H1 (cell line): ENCODE measurements at regions not wholly inside any gene's neighbourhood (a gene's known extent, or its start where the extent isn't known, plus 50 kb on each side); places are given as distances from the start of the nearest gene placed in this dataset.

Experiments
- NANOG ChIP-seq: IDR thresholded peaks from 2 replicates; pipeline ENCODE4 v1.6.1; 2011; ENCODE audit warnings: low read length, low read depth, mild to moderate bottlenecking, inconsistent platforms; ENCODE audit not compliant: insufficient read depth, poor library complexity, severe bottlenecking
- SP2 ChIP-seq: IDR thresholded peaks from 2 replicates; pipeline ENCODE4 v1.6.1; 2012; ENCODE audit warnings: mild to moderate bottlenecking, low read length, inconsistent platforms

DNA sequence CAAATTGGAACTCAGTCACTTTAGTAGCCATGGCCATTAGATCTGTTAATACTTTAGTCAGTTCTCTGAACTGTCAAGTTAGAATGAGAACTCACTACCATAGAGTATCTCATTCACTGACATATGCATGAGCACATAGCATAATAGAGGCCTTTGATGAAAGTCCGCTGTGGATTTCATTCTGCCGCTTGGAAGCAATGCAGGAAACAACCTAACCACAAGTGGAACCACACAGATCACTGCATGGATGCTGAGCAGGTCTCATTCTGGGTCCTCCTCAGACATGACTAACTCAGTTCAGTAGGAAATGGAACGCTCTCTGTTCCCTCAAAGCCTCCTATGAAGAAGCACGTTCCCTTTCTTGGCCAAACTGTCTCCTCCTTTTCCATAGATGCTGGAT is 1624.8 kb upstream of the TENM3 start (continued):
- TF ChIP-seq NANOG (no peak), SP2 (no peak)
